GM12873 (cell line): ENCODE measurements at regions not wholly inside any gene's neighbourhood (a gene's known extent, or its start where the extent isn't known, plus 50 kb on each side); places are given as distances from the start of the nearest gene placed in this dataset.

Source experiments
- TF ChIP-seq, protein P1 (sequence below): IDR thresholded peaks from 2 replicates; pipeline ENCODE4 v1.5.1; 2012; ENCODE audit warnings: low read depth, mild to moderate bottlenecking, moderate library complexity, low read length, control low read depth; ENCODE audit not compliant: insufficient read depth; ENCODE audit errors: missing control alignments

GRCh38 chr10:121659236-121659635, 61.0 kb upstream of the FGFR2 start:
- TF ChIP-seq, protein P1, sequence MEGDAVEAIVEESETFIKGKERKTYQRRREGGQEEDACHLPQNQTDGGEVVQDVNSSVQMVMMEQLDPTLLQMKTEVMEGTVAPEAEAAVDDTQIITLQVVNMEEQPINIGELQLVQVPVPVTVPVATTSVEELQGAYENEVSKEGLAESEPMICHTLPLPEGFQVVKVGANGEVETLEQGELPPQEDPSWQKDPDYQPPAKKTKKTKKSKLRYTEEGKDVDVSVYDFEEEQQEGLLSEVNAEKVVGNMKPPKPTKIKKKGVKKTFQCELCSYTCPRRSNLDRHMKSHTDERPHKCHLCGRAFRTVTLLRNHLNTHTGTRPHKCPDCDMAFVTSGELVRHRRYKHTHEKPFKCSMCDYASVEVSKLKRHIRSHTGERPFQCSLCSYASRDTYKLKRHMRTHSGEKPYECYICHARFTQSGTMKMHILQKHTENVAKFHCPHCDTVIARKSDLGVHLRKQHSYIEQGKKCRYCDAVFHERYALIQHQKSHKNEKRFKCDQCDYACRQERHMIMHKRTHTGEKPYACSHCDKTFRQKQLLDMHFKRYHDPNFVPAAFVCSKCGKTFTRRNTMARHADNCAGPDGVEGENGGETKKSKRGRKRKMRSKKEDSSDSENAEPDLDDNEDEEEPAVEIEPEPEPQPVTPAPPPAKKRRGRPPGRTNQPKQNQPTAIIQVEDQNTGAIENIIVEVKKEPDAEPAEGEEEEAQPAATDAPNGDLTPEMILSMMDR = no peak

GRCh38 chr10:121658611-121659010, 60.4 kb upstream of the FGFR2 start:
- TF ChIP-seq, protein P1 = no peak

DNA sequence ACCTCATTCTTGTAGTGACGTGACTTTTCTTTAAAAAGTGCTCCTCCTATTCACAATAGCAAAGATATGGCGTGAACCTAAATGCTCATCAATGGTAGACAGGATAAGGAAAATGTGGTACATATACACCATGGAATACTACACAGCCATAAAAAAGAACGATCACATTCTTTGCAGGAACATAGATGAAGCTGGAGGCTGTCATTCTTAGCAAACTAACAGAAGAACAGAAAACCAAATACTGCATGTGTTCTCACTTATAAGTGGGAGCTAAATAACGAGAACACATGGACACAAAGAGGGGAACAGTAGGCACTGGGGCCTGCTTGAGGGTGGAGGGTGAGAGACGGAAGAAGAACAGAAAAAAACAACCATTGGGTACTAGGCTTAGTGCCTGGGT, 59.9 kb upstream of the FGFR2 start:
- TF ChIP-seq, protein P1 = no peak

DNA sequence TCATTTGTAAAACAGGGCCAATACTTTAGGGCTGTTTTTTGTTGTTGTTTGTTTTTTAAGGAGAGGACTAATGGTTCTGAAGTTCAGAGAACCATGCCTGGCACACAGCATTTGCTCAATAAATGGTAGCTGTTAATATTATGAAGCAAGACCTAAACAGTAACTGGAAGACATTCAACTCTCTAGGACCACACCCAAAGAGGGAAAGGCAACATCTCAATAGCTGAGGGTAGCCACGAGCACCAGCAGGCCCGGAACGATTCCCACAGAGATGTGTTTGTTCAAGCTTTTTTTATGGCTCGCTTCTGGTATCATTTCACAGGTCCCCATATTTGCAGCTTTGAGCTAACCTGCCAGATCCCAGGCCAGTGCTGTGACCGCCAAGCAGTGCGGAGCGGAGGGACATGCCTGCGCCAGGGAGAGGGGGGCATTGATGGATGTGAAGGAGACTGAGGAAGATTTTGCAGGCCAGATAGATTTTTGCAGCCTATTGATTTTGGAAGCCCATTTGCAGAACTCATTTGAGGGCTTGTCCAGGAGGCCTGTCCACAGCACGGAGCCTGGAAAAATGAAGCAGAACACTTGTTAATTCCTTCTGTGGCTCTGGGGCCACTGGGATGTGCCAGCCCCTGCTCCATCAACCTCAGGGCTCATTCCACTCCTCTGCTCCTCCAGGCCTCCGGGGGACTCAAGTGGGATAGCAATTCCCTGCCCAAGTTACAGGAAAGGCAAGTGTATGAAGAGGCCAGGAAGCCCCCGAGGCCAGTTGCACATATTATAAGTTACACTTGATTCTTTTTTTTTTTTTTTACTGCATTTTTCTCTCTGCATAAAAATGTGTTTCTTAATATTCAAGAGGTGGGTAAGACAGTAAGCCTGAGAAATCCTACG, 57.3 kb upstream of the FGFR2 start:
- TF ChIP-seq, protein P1 = no peak

DNA sequence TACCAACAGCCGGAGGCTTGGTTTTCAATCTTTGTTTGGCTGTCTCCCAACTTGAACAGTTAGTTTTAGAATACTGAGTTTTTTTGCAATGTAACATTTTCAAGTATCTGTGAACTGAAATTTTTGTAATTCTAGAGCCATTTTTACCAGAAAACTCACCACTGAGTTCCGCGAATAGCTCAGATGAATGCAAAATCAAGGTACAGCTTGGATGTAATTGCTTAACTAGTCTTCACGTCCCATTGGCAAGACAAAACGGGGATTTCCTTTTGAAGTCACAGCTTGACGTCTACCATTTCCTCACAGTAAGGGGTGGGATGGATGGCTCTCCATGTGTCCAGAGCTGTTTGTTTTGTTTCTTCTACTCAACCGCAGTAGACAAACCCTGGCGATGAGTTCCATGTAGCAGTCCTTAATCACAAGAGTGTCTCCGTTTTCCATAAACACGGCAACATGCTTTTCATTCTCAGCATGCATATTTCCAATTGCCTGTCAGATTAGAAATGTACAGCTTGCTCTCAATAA, 55.8 kb upstream of the FGFR2 start:
- TF ChIP-seq, protein P1 = no peak

GRCh38 chr10:121653608-121654007, 55.4 kb upstream of the FGFR2 start:
- TF ChIP-seq, protein P1 = no peak

GRCh38 chr10:121648493-121648892, 50.2 kb upstream of the FGFR2 start:
- TF ChIP-seq, protein P1 = no peak
